Activated naive CD8-positive, alpha-beta T cell treated with anti-CD3 and anti-CD28 coated beads, Interleukin-2, amount 50 U/mL, for 24 hours (primary cell): ENCODE measurements at regions not wholly inside any gene's neighbourhood (a gene's known extent, or its start where the extent isn't known, plus 50 kb on each side); places are given as distances from the start of the nearest gene placed in this dataset.

ENCODE experiments used
- ATAC-seq: fragments of 150-1000 bp; cut with Tn5 transposase; one replicate; pipeline ENCODE4 v1.10.0; 2021
- DNase-seq: peaks from one replicate; pipeline ENCODE4 v3.0.0; 2021
- H3K27ac Mint-ChIP-seq: one replicate; pipeline ENCODE4 v1.8.0; 2021; ENCODE audit warnings: mild to moderate bottlenecking, mixed read lengths
- H3K27me3 Mint-ChIP-seq: one replicate; pipeline ENCODE4 v1.8.0; 2021; ENCODE audit warnings: mixed read lengths
- H3K36me3 Mint-ChIP-seq: one replicate; pipeline ENCODE4 v1.8.0; 2021; ENCODE audit warnings: low read depth, mixed read lengths
- H3K4me1 Mint-ChIP-seq: one replicate; pipeline ENCODE4 v1.8.0; 2021; ENCODE audit warnings: mixed read lengths
- H3K4me3 Mint-ChIP-seq: one replicate; pipeline ENCODE4 v1.8.0; 2021; ENCODE audit warnings: mild to moderate bottlenecking, moderate library complexity, mixed read lengths
- H3K9me3 Mint-ChIP-seq: one replicate; pipeline ENCODE4 v1.8.0; 2021; ENCODE audit warnings: mixed read lengths

- H3K4me1 Mint-ChIP-seq, result peaks cover 14% of the 10 kb centered on the region
- no peak overlapping the region for H3K4me3 Mint-ChIP-seq
- no peak overlapping the region for H3K27ac Mint-ChIP-seq
Measured at GRCh38 chr3:48067271-48067670, 51.1 kb upstream of the MAP4 start.

More at GRCh38 chr3:48067271-48067670, 51.1 kb upstream of the MAP4 start:
- DNase-seq, result no peak
- Mint-ChIP-seq H3K36me3 (peaks cover 15% of the 10 kb centered on the region), H3K9me3 (no peaks in the 10 kb centered on the region), H3K27me3 (no peaks in the 10 kb centered on the region)
- no peak for ATAC-seq
